NOMO-1 (cell line): ENCODE measurements at regions not wholly inside any gene's neighbourhood (a gene's known extent, or its start where the extent isn't known, plus 50 kb on each side); places are given as distances from the start of the nearest gene placed in this dataset.
"Not testable (repeated sequence)": the region's sequence is repeated elsewhere in the genome, so short reads cannot be mapped to it uniquely, and the experiment has no call there.

Experiments
- DNase-seq, 2 experiments: peaks; one replicate each; lab custom pipeline; 2025; ENCODE audit not compliant: unreplicated experiment in 2 of 2; lab: John Stamatoyannopoulos, UW

DNA sequence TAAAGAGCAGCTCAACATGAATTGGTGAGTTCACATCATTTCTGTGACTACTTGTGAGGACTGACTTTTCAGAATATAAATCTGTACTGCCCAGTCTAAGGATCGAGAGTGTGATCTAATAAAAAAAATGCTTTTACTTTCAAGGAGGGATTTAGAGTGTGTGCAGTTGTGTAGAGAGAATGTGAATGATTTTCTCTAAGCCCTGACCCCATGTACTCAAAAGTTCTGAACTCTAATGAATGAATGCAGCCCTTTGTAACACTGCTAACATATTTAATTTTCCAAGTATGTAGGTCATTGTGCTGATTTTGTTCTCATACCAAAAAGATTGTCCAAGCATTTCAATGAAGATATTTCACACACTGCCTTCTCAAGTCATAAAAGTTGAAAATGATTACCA is 92.5 kb upstream of the STOX2 start:
- no peak for DNase-seq

DNA sequence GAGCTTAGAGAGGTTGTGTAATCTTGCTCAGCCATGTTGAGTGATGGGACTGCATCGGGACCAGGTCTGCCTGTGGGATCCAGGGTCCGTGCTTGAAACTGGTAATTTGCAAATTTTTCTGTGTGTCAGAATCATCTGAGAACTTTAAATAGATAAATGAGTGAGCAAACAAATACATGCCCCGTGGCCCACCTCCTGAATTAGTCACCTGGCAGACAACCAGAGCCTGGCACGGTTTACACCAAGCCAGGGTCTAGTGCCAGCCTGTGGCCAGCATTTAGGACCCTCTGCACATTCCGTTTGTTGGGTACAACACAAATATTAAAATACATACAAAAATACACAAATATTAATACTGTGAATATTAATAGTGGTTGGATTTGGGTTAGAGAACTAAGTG is 90.6 kb upstream of the STOX2 start:
- no peak for DNase-seq

DNA sequence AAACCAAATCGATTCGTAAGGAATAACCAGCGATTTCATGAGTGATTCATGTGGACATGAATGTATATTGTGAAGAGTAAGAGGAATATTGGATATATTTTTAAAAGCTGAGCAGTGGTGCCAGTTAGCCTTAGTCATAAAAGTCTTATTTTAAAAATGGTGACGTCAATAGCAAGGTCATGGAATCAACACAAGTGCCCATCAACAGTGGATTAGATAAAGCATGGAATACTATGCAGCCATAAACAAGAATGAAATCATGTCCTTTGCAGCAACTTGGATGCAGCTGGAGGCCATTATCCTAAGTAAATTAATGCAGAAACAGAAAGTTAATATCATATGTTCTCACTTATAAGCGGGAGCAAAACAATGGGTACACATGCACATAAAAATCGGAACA is 89.0 kb upstream of the STOX2 start:
- DNase-seq = no peak

DNA sequence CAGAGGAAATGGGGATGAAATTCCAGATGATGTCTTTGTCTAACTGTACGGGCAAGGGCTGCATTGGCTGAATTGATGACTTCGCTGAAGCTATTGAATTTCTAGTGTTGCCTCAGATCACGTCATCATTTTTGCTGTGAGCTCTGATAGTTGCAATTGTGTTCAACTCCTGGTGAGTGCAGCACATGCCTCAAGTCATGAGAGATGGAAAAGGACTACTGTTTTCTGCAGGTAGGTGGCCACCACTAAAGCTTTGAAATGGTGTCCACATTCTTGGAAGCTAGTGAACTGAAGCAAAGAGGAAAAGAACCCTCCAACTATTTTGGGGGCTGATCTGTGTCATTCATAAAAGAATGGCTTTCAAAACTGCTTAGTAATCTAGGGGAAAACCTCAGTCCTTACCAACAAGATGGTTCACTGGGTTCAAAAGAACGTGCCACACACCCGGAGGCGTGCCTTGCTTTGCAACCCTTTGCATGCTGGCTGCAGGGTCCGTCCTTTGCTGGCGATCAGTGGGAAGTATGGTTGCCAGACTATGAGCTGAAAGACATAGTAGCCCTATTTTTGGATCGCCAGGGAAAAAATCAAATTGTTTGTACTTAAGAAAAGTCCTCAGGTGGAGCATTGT is 88.1 kb upstream of the STOX2 start:
- no peak for DNase-seq

DNA sequence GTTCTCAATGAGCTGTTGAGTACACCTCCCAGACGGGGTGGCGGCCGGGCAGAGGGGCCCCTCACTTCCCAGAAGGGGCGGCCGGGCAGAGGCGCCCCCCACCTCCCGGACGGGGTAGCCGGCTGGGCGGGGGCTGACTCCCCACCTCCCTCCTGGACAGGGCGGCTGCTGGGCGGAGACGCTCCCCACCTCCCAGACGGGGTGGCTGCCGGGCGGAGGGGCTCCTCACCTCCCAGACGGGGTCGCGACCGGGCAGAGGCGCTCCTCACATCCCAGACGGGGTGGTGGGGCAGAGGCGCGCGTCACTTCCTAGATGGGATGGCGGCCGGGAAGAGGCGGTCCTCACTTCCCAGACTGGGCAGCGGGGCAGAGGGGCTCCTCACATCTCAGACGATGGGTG is 86.5 kb upstream of the STOX2 start:
- DNase-seq = not testable (repeated sequence)

DNA sequence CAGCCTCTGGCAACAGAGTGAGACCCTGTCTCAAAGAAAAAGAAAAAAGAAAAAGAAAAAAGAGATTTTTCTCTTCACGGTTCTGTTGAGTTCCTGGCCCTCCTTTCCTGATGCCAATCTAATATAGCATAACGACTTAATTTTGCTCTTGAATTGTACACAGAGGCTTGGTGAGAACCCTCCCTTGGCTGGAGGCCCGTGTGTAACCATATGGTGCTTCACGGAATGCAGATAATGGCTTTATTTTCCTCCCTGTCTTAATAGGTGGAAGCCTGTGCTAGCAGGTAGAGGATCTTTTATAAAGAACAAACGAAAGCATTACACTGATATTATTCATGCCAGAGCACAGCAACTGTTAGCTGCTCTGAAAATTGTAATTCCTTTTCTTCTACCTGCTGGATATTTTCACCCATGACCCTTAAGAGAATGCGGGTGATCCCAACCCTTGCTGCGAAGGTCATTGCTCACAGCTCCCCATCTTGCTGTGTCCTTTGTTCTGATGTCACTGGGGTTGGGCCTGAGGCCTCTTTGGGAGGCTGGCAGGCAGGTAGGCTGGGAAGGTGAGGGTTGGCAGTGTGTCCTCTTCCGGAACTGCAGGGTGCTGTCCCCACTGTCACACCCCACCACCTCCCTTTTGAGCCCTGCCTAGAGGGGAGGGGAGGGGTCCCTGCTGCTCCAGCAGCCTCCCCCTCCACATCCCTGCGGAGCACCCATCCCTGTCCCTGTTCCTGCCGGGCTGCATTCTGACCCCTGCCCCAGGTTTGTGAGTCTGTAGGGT is 83.8 kb upstream of the STOX2 start:
- no peak for DNase-seq

DNA sequence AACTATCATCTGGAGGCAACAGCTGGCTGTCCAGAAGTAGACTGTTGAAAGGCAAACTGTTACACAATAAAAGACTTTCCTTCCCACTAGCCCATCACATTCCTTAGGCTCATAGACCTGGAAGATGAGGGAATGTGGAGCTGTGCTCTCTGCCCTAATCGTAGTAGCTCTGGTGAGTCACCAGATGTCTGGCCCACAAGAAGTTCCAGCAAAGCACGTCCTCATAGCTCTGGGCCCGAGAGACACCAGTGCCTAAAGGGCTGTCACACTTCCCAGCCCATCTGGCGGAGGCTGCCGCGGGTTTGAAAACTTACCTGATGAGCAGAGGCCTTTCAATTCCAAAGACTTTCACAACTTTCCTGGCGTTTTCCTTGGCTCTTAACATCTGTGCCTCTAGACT is 81.7 kb upstream of the STOX2 start:
- DNase-seq = no peak

DNA sequence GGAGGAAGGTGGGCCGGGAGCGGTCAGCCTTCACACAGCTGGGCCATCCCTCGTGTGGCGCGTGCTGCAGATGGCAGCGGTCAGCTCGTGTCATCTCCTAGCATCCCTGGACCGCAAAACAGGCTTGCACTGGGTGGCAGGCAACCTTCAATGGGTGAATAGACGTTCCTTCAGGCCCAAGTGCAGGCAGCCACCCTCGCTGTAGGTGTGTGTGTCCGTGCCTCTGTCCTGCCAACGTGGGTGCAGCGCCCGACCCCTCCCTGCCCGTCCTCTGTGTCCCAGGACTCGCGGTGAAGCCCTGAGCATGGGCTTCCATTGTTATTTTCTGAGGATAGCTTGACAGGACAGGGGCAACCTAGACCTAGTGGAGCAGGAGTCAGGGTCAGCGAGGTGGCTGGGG is 79.8 kb upstream of the STOX2 start:
- no peak for DNase-seq

DNA sequence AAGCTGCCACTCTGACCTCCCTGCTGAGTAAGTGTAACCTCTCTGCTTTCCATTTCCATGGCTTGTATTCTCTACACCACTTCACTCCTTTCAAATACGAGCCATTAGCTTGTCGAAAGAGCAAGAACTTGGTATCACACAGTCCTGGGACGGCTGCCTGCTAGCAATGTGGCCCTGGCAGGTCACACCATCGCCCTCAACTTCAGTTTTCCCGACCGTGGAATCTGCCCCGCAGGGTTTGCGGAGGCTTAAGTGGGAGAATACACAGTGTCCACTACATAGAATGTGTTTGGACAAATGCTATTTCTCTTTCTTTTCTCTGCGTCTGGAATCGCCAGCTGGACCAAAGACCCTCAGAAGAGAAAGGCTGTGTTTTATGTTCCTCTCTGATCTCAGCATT is 78.6 kb upstream of the STOX2 start:
- no peak for DNase-seq

DNA sequence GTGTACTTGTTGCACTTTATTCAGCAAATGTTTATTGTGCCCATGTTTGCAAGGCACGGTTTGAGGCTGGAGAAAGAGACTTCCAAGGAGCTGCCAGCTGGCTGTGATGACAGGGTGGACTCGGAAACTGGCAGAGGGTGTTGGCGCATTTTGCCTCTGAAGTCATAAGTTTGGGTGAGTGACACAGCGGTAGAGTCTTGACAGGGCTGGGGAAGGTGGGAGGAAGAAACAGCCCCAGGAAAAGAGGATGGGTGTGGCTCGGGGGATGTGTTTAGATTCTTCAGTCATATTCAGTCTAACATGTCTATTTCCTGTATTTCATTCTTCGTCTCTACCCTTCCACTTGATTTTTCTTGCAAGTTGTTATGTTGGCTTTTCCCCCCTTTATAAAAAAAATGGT is 77.0 kb upstream of the STOX2 start:
- peak in 1 of 2 experiments; percentile 17 for DNase-seq

DNA sequence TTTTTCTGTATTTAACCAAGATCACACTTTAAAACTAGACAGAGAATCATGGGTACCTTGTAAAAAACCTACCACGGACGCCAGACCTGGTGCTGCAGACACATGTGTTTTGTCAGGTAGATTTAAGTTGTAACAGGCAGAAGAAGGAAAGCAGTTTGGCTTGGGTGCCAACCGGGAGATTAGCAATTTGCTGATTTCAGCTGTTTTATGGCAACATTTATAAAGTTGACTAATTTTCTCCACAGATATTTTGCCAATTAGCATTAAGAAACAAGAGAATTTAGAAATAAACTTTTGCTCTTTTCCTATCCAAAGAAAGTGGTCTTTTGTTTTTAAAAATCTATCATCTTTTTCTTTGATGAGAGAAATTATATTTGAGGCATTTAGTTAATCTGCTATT is 76.3 kb upstream of the STOX2 start:
- no peak for DNase-seq

DNA sequence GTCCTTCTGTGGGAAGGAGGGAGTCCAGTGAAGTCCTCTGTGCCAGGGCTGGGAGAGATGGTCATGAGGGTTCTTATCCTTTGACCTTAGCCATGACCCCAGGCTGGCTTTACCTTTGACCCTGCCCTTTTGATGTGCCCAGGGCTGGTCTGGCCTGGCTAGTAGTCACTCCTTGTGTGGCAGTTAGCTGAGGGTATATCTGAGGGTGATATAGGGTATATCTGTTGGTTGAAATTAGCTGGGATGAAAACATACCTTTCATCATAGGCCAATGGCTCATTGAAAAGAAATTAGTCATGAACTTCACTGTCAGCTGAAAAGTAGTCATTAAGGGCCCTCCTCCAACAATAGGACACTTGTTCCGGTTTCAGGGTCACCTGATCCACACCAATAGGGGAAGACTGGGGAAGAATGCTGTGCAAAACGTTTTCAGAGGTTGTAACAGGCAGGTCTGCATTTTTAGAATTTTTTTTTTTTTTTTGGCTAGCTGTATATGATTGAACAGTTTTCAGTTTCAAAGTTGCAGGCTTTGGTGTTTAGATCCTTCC is 74.6 kb upstream of the STOX2 start:
- peak; percentile 58 to 60 for DNase-seq

DNA sequence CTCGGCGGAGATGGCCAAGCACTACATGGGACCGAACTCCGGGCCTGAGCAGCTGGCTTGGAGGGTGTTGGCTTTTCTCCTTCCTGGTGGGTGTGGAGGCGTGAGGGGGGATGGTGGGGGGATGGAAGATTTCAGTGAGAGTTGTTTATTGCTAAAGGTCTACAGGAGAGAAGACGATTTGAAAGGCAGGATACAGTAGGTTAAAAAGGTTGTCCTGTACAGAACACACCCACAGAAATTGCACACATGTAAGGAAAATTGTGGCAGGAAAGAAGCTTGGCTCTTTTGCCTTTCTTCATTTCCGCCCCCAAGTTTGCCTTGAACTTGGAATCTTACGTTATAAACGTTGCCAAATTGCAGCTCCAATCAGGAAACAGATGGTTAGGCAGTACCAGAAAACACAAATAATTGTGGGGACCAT is 74.1 kb upstream of the STOX2 start:
- DNase-seq = no peak

DNA sequence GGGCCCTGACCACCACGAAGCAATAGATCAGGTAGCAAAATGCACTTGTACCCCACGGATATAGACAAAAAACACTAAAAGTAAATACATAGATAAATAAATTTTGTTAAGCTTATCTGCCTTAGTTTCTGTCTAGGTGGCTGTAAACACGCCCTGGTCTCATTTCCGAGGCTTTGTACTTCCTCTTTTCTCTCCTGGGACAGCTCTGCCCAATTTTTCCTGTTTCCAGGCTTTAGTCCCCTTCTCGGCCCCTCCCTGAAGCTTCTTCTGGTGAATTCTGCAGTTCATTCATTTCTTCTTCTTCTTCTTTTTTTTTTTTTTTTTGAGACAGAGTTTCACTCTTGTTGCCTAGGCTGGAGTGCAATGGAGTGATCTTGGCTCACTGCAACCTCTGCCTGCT is 73.4 kb upstream of the STOX2 start:
- DNase-seq = peak; percentile 6 to 27

DNA sequence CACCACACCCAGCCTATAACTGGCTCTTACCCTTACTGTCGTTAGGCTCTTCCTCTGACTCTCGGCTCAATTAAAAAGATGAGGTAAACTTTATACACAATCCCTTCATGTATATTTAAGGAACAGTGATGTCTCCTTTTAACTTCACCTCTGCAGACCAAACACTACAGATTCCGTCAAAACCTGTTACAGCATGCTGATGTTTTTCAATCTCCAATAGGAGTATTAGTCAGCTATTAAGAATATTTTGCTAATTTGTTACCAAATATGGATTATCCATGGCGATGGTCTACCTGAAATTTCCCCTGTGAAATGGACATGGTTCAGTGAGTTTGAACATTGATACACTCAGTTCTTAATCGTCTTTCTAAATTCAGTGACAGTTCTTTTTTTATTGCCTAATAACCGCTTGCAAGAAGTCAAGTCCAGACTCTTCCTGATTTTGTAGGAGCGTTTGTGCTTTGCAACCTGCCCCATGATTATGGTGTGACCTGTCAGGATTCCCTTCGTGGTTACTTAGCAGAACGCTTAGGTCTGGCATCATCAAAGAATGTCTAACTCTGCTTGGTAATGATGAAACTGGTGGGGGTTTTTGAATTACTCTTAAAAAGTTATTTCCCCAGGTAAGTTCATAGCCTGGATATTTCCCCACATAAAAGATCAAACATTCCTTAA is 72.2 kb upstream of the STOX2 start:
- peak; percentile 86 for DNase-seq

DNA sequence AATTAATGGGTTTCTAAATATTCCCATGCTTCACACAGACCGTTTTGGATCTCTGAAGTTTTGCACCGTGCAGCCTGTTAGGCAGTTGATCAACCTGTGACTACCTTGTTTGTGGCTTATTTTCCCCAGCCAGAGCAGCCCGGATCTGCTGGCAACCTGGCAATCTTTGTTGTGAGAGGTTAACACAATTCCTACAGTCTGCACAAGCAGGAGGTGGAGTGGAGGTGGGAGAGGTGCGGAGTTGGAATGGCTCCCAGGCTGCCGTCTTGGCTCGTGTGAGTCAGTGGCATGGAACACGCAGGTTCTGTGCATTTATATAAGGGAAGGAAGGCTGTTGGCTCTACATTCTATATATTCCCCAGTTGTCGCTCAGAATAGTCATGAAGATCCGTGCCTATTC is 70.9 kb upstream of the STOX2 start:
- DNase-seq = no peak

DNA sequence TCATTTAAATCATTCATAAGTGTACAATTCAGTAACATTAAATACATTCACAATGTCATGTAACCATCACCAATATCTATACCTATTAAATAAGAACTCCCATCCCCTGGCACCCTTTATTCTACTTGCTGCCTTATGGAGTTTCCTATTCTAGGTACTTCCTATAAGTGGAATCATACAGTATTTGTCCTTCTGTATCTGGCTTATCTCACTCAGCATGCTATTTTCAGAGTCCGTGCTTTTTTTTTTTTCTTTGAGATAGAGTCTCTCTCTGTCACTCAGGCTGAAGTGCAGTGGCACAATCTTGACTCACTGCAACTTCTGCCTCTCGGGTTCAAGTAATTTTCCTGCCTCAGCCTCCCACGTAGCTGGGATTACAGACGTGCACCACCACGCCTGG is 67.9 kb upstream of the STOX2 start:
- DNase-seq = no peak

DNA sequence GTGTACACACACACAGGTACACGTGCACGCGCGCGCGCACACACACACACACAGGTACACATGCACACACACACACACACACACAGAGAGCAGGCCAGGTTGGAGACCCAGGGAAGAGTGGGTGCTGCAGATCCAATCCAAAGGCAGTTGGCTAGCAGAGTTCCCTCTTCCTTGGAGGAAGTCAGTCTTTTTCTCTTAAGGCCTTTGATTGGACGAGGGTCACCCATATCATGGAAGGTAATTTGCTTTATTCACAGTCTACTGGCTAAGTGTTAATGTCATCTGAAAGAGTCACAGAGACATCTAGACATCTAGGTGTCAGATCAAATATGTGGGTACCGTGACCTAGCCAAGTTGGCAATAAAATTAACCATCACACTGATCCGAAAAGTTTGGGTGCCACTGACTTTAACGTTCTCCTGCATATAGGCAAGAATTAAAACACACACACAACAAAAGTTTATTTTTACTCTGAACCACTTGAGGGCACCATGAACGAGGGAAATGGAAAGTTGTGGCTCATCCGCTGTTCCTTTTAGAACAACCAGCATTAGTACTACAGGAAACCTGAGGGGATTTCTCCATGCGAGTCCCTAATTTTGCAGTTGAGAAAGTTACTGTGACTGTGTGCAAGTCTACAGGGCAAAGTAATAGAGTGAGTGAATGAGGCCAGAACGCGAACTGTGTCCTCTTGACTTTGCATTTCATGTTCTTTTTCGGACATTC is 66.0 kb upstream of the STOX2 start:
- peak; percentile 24 to 27 for DNase-seq

DNA sequence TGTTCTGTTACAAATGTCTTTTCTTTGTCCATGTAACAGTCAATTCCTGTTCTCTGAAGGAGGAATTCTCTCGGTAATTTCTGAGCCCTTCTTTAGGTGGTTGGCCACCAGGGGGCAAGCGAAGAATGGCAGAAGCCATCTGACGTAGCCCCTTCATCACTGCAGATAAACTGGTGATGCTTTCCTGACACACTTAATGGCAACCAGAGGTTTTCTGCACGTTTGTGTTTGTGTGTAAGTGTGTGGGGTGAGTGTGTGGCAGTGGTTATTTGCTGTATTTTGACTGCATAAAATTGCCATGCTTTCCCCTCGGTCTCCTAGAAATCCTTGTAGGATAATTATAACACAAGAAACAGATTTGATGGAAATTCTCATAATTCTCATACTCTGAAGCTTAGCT is 64.8 kb upstream of the STOX2 start:
- peak; percentile 35 to 79 for DNase-seq

DNA sequence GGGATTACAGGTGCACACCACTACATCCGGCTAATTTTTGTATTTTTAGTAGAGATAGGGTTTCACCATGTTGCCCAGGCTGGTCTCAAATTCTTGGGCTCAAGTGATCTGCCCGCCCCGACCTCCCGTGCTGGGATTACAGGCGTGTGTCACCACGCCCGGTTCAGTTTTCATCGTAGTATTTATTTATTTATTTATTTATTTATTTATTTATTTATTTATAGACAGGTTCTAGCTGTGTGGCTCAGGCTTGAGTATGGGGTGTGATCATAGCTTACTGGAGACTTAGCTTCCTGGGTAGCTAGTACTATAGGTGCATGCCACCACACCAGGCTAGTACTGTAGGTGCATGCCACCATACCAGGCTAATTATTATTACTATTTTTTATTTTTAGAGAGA is 64.1 kb upstream of the STOX2 start:
- DNase-seq = no peak

DNA sequence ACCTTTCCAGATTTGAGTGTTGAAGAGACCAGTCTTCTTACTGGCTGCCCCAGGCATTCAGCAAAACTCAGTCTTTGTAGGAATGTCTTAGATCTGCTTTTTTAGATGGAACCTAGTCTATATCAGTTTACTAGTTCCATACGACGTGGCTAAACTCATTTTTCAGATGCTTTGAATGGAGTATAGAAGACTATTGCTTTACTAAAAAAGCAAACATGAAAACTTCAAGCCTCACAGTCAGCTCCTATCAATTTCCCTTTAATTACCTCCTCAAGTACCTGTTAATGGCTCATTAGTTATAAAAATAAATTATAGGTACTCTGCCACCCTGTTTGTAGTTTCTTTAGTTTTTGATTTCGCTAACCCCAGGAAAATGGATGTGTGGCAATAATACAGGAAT is 63.0 kb upstream of the STOX2 start:
- no peak for DNase-seq
